GM23338 (cell line): ENCODE measurements at regions not wholly inside any gene's neighbourhood (a gene's known extent, or its start where the extent isn't known, plus 50 kb on each side); places are given as distances from the start of the nearest gene placed in this dataset.

Experiments used
- ATAC-seq: fragments of 200-7000 bp; cut with Tn5 transposase; 3 replicates; pipeline ENCODE4 v1.9.1; 2020
- DNase-seq: peaks from one replicate; pipeline ENCODE4 v3.0.0-alpha.2; 2015; ENCODE audit warnings: low spot score
- H2AFZ ChIP-seq: fragments of 200-600 bp; sonication (generic); 2 replicates; pipeline ENCODE4 v1.8.0; 2016; ENCODE audit warnings: antibody characterized with exemption, mild to moderate bottlenecking, moderate library complexity
- H3F3A ChIP-seq: fragments of 200-600 bp; sonication (generic); replicated peaks from 2 replicates; pipeline ENCODE4 v1.8.0; 2017; ENCODE audit warnings: antibody characterized with exemption, mixed run types, low read depth
- H3K27ac ChIP-seq: fragments of 200-600 bp; sonication (generic); 2 replicates; pipeline ENCODE4 v1.6.1; 2016; ENCODE audit warnings: low read depth
- H3K27me3 ChIP-seq: fragments of 200-600 bp; sonication (generic); 2 replicates; pipeline ENCODE4 v1.8.0; 2016; ENCODE audit warnings: mild to moderate bottlenecking, mixed run types, moderate library complexity; ENCODE audit not compliant: insufficient read depth
- H3K36me3 ChIP-seq: fragments of 200-600 bp; sonication (generic); 2 replicates; pipeline ENCODE4 v1.8.0; 2016; ENCODE audit warnings: mild to moderate bottlenecking; ENCODE audit not compliant: insufficient read depth
- H3K4me1 ChIP-seq: fragments of 200-600 bp; sonication (generic); 2 replicates; pipeline ENCODE4 v1.8.0; 2016; ENCODE audit warnings: mild to moderate bottlenecking, moderate library complexity; ENCODE audit not compliant: insufficient read depth
- H3K4me2 ChIP-seq: fragments of 200-600 bp; sonication (generic); 2 replicates; pipeline ENCODE4 v1.7.1; 2017; ENCODE audit warnings: mixed run types
- H3K4me3 ChIP-seq: fragments of 200-600 bp; sonication (generic); 2 replicates; pipeline ENCODE4 v1.6.1; 2016; ENCODE audit warnings: mixed run types
- H3K79me2 ChIP-seq: fragments of 200-600 bp; sonication (generic); replicated peaks from 2 replicates; pipeline ENCODE4 v1.8.0; 2017; ENCODE audit warnings: mild to moderate bottlenecking; ENCODE audit not compliant: insufficient read depth
- H3K9me2 ChIP-seq: fragments of 200-600 bp; sonication (generic); 2 replicates; pipeline ENCODE4 v1.8.0; 2017; ENCODE audit not compliant: insufficient read depth
- H4K20me1 ChIP-seq: fragments of 200-600 bp; sonication (generic); replicated peaks from 2 replicates; pipeline ENCODE4 v1.8.0; 2017; ENCODE audit warnings: mild to moderate bottlenecking; ENCODE audit not compliant: insufficient read depth
- H3K27ac Mint-ChIP-seq: 2 replicates; pipeline ENCODE4 v1.8.0; 2020; ENCODE audit warnings: inconsistent platforms, mild to moderate bottlenecking, moderate library complexity, mixed read lengths
- H3K27me3 Mint-ChIP-seq: 3 replicates; pipeline ENCODE4 v1.8.0; 2022; ENCODE audit warnings: low read depth, mild to moderate bottlenecking, moderate library complexity, mixed read lengths, inconsistent platforms; ENCODE audit not compliant: insufficient read depth, poor library complexity
- H3K36me3 Mint-ChIP-seq: 3 replicates; pipeline ENCODE4 v1.8.0; 2021; ENCODE audit warnings: low read depth, mild to moderate bottlenecking, inconsistent platforms, moderate library complexity, mixed read lengths
- H3K4me1 Mint-ChIP-seq: 3 replicates; pipeline ENCODE4 v1.8.0; 2020; ENCODE audit warnings: mild to moderate bottlenecking, inconsistent platforms, mixed read lengths
- H3K4me3 Mint-ChIP-seq: 3 replicates; pipeline ENCODE4 v1.8.0; 2021; ENCODE audit warnings: moderate library complexity, mild to moderate bottlenecking, inconsistent platforms, mixed read lengths
- H3K9me3 Mint-ChIP-seq: 3 replicates; pipeline ENCODE4 v1.8.0; 2020; ENCODE audit warnings: moderate library complexity, mild to moderate bottlenecking, inconsistent platforms, mixed read lengths
- EZH2 ChIP-seq: fragments of 200-600 bp; sonication (generic); IDR thresholded peaks from one replicate; pipeline ENCODE4 v1.8.0; 2017; ENCODE audit warnings: antibody characterized with exemption, mild to moderate bottlenecking, low read depth; ENCODE audit not compliant: unreplicated experiment
- EZH2phosphoT487 ChIP-seq: fragments of 200-600 bp; sonication (generic); IDR thresholded peaks from one replicate; pipeline ENCODE4 v1.8.1; 2018; ENCODE audit warnings: antibody characterized with exemption; ENCODE audit not compliant: unreplicated experiment
- NANOG ChIP-seq: IDR thresholded peaks from 2 replicates; pipeline ENCODE4 v1.6.1; 2016; ENCODE audit warnings: antibody characterized with exemption, borderline replicate concordance
- ZNF114 ChIP-seq: fragments of 250-450 bp; sonication (Bioruptor Pico); IDR thresholded peaks from 2 replicates; pipeline ENCODE4 v1.5.0; 2020; ENCODE audit warnings: mild to moderate bottlenecking, moderate library complexity
- ZNF331 ChIP-seq: fragments of 250-450 bp; sonication (Bioruptor Pico); IDR thresholded peaks from 2 replicates; pipeline ENCODE4 v1.5.0; 2020; ENCODE audit warnings: low read depth, mild to moderate bottlenecking, moderate library complexity
- ZNF462 ChIP-seq: fragments of 250-450 bp; sonication (Bioruptor Pico); IDR thresholded peaks from 2 replicates; pipeline ENCODE4 v1.5.0; 2020; ENCODE audit warnings: mild to moderate bottlenecking, moderate library complexity
- TF ChIP-seq, protein P1 (sequence below), 2 experiments: fragments of 200-600 bp in 1 of 2; sonication (generic) in 1 of 2; conservative IDR thresholded peaks; 2 replicates each; pipeline versions ENCODE4 v1.5.1 to v1.6.1; 2016 to 2017; ENCODE audit warnings: antibody characterized with exemption in 2 of 2, low read depth in 2 of 2, mild to moderate bottlenecking in 2 of 2, moderate library complexity in 1 of 2

GRCh38 chr1:81513796-81514354 is 286.9 kb upstream of the ADGRL2 start:
- Histone ChIP-seq H3F3A (no peaks in the 10 kb centered on the region), H2AFZ (peak overlapping the region; percentile 45; the same call in 1 of the 2 replicates), H3K4me3 (no peak overlapping the region), H3K27me3 (no peaks in the 10 kb centered on the region), H3K4me2 (peak overlapping the region; percentile 29; the same call in 1 of the 2 replicates), H3K36me3 (no peaks in the 10 kb centered on the region), H3K79me2 (no peaks in the 10 kb centered on the region), H3K27ac (peak overlapping the region; percentile 24; the same call in 1 of the 2 replicates), H3K4me1 (peaks cover 67% of the 10 kb centered on the region), H3K9me2 (no peaks in the 10 kb centered on the region), H4K20me1 (no peaks in the 10 kb centered on the region)
- DNase-seq (no peak), ATAC-seq (no peak)
- H3K36me3 Mint-ChIP-seq = no peaks in the 10 kb centered on the region
- no peak overlapping the region; the same call in 1 of the 2 replicates for H3K27ac Mint-ChIP-seq
- peaks cover 63% of the 10 kb centered on the region for H3K4me1 Mint-ChIP-seq
- H3K27me3 Mint-ChIP-seq = no peaks in the 10 kb centered on the region
- no peak overlapping the region for H3K4me3 Mint-ChIP-seq
- TF ChIP-seq EZH2phosphoT487 (no peak), ZNF462 (CRISPR knock-in tag) (no peak), ZNF331 (no peak), EZH2 (no peak), NANOG (no peak), ZNF114 (CRISPR knock-in tag) (no peak)
- TF ChIP-seq, protein P1, sequence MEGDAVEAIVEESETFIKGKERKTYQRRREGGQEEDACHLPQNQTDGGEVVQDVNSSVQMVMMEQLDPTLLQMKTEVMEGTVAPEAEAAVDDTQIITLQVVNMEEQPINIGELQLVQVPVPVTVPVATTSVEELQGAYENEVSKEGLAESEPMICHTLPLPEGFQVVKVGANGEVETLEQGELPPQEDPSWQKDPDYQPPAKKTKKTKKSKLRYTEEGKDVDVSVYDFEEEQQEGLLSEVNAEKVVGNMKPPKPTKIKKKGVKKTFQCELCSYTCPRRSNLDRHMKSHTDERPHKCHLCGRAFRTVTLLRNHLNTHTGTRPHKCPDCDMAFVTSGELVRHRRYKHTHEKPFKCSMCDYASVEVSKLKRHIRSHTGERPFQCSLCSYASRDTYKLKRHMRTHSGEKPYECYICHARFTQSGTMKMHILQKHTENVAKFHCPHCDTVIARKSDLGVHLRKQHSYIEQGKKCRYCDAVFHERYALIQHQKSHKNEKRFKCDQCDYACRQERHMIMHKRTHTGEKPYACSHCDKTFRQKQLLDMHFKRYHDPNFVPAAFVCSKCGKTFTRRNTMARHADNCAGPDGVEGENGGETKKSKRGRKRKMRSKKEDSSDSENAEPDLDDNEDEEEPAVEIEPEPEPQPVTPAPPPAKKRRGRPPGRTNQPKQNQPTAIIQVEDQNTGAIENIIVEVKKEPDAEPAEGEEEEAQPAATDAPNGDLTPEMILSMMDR (conservative IDR thresholded peaks at IDR 0.05; ENCODE audit: low read depth in 2 of 2) = no peak
- H3K9me3 Mint-ChIP-seq = no peaks in the 10 kb centered on the region
